T-helper 2 cell treated with Interferon-gamma antibody and Interleukin-4, amounts not matched to agents 5 μg/mL and 100 μg/mL, for 36 hours (primary cell): ENCODE measurements at regions not wholly inside any gene's neighbourhood (a gene's known extent, or its start where the extent isn't known, plus 50 kb on each side); places are given as distances from the start of the nearest gene placed in this dataset.

Source experiments
- DNase-seq: peaks from one replicate; pipeline ENCODE4 v3.0.0; 2021; ENCODE audit warnings: low spot score
- H3K27ac Mint-ChIP-seq: one replicate; pipeline ENCODE4 v1.8.0; 2021; ENCODE audit warnings: mild to moderate bottlenecking, mixed read lengths
- H3K27me3 Mint-ChIP-seq: one replicate; pipeline ENCODE4 v1.8.0; 2021; ENCODE audit warnings: low read depth, mixed read lengths
- H3K36me3 Mint-ChIP-seq: one replicate; pipeline ENCODE4 v1.8.0; 2021; ENCODE audit warnings: low read depth, mixed read lengths
- H3K4me1 Mint-ChIP-seq: one replicate; pipeline ENCODE4 v1.8.0; 2021; ENCODE audit warnings: low read depth, mixed read lengths
- H3K4me3 Mint-ChIP-seq: one replicate; pipeline ENCODE4 v1.8.0; 2022; ENCODE audit warnings: mild to moderate bottlenecking, moderate library complexity, mixed read lengths
- H3K9me3 Mint-ChIP-seq: one replicate; pipeline ENCODE4 v1.8.0; 2021; ENCODE audit warnings: mixed read lengths

GRCh38 chr12:125399489-125399888 is 334.3 kb downstream of the AACS start:
- Mint-ChIP-seq H3K36me3 (no peaks in the 10 kb centered on the region), H3K9me3 (no peaks in the 10 kb centered on the region), H3K4me1 (peaks cover 6% of the 10 kb centered on the region), H3K4me3 (no peak overlapping the region), H3K27ac (no peak overlapping the region), H3K27me3 (no peaks in the 10 kb centered on the region)
- no peak for DNase-seq

- H3K4me3 Mint-ChIP-seq, result no peak overlapping the region
- H3K4me1 Mint-ChIP-seq, result peaks cover 6% of the 10 kb centered on the region
- no peaks in the 10 kb centered on the region for H3K36me3 Mint-ChIP-seq
- DNase-seq, result peak; percentile 5
- H3K27me3 Mint-ChIP-seq, result no peaks in the 10 kb centered on the region
- H3K27ac Mint-ChIP-seq, result no peak overlapping the region
- H3K9me3 Mint-ChIP-seq, result no peaks in the 10 kb centered on the region
Measured at GRCh38 chr12:125402874-125403789, 337.9 kb downstream of the AACS start.

- no peak overlapping the region for H3K27ac Mint-ChIP-seq
- no peaks in the 10 kb centered on the region for H3K9me3 Mint-ChIP-seq
- H3K36me3 Mint-ChIP-seq, result no peaks in the 10 kb centered on the region
- no peaks in the 10 kb centered on the region for H3K27me3 Mint-ChIP-seq
- H3K4me3 Mint-ChIP-seq, result no peak overlapping the region
- no peak for DNase-seq
- peaks cover 6% of the 10 kb centered on the region for H3K4me1 Mint-ChIP-seq
Measured at GRCh38 chr12:125403843-125404242, 338.6 kb downstream of the AACS start.

GRCh38 chr12:125406131-125406530 is 340.9 kb downstream of the AACS start:
- Mint-ChIP-seq H3K9me3 (no peaks in the 10 kb centered on the region), H3K4me1 (no peaks in the 10 kb centered on the region), H3K27me3 (no peaks in the 10 kb centered on the region), H3K4me3 (no peak overlapping the region), H3K27ac (no peak overlapping the region), H3K36me3 (no peaks in the 10 kb centered on the region)
- DNase-seq, result no peak

- Mint-ChIP-seq H3K36me3 (no peaks in the 10 kb centered on the region), H3K9me3 (no peaks in the 10 kb centered on the region), H3K27me3 (no peaks in the 10 kb centered on the region), H3K4me3 (no peak overlapping the region), H3K27ac (no peak overlapping the region), H3K4me1 (no peaks in the 10 kb centered on the region)
- DNase-seq, result no peak
Measured at GRCh38 chr12:125408718-125409117, 343.5 kb downstream of the AACS start.

- Mint-ChIP-seq H3K4me1 (no peaks in the 10 kb centered on the region), H3K9me3 (no peaks in the 10 kb centered on the region), H3K36me3 (no peaks in the 10 kb centered on the region), H3K27me3 (no peaks in the 10 kb centered on the region), H3K4me3 (no peak overlapping the region), H3K27ac (no peak overlapping the region)
- no peak for DNase-seq
Measured at GRCh38 chr12:125412506-125412905, 347.3 kb downstream of the AACS start.

- H3K27me3 Mint-ChIP-seq, result no peaks in the 10 kb centered on the region
- no peaks in the 10 kb centered on the region for H3K9me3 Mint-ChIP-seq
- H3K27ac Mint-ChIP-seq, result no peak overlapping the region
- H3K4me1 Mint-ChIP-seq, result no peaks in the 10 kb centered on the region
- H3K4me3 Mint-ChIP-seq, result no peak overlapping the region
- H3K36me3 Mint-ChIP-seq, result no peaks in the 10 kb centered on the region
- no peak for DNase-seq
Measured at GRCh38 chr12:125417446-125417845, 352.2 kb downstream of the AACS start.

- peaks cover 2% of the 10 kb centered on the region for H3K27me3 Mint-ChIP-seq
- no peak for DNase-seq
- H3K27ac Mint-ChIP-seq, result no peak overlapping the region
- H3K4me1 Mint-ChIP-seq, result no peaks in the 10 kb centered on the region
- H3K4me3 Mint-ChIP-seq, result no peak overlapping the region
- no peaks in the 10 kb centered on the region for H3K9me3 Mint-ChIP-seq
- no peaks in the 10 kb centered on the region for H3K36me3 Mint-ChIP-seq
Measured at GRCh38 chr12:125418902-125419564, 353.8 kb downstream of the AACS start.

GRCh38 chr12:125424909-125425308 is 359.7 kb downstream of the AACS start:
- no peaks in the 10 kb centered on the region for H3K4me1 Mint-ChIP-seq

GRCh38 chr12:125431516-125431915 is 366.3 kb downstream of the AACS start:
- no peak for DNase-seq
- no peaks in the 10 kb centered on the region for H3K4me1 Mint-ChIP-seq
- H3K27ac Mint-ChIP-seq, result no peak overlapping the region
- no peaks in the 10 kb centered on the region for H3K36me3 Mint-ChIP-seq
- H3K9me3 Mint-ChIP-seq, result peaks cover 5% of the 10 kb centered on the region
- H3K27me3 Mint-ChIP-seq, result no peaks in the 10 kb centered on the region
- no peak overlapping the region for H3K4me3 Mint-ChIP-seq

More at GRCh38 chr12:125424909-125425308, 359.7 kb downstream of the AACS start:
- peaks cover 2% of the 10 kb centered on the region for H3K27me3 Mint-ChIP-seq
- no peaks in the 10 kb centered on the region for H3K9me3 Mint-ChIP-seq
- no peak overlapping the region for H3K27ac Mint-ChIP-seq
- no peak for DNase-seq
- H3K36me3 Mint-ChIP-seq, result no peaks in the 10 kb centered on the region
- no peak overlapping the region for H3K4me3 Mint-ChIP-seq

GRCh38 chr12:125434131-125434530 is 368.9 kb downstream of the AACS start:
- Mint-ChIP-seq H3K9me3 (peaks cover 5% of the 10 kb centered on the region), H3K4me1 (no peaks in the 10 kb centered on the region), H3K36me3 (no peaks in the 10 kb centered on the region), H3K27me3 (no peaks in the 10 kb centered on the region), H3K4me3 (no peak overlapping the region), H3K27ac (no peak overlapping the region)
- DNase-seq, result no peak

GRCh38 chr12:125434936-125435443 is 369.8 kb downstream of the AACS start:
- Mint-ChIP-seq H3K27me3 (no peaks in the 10 kb centered on the region), H3K4me1 (no peaks in the 10 kb centered on the region), H3K27ac (no peak overlapping the region), H3K36me3 (no peaks in the 10 kb centered on the region), H3K9me3 (peaks cover 5% of the 10 kb centered on the region), H3K4me3 (no peak overlapping the region)
- no peak for DNase-seq

GRCh38 chr12:125435871-125436270 is 370.6 kb downstream of the AACS start:
- no peaks in the 10 kb centered on the region for H3K27me3 Mint-ChIP-seq
- peaks cover 5% of the 10 kb centered on the region for H3K9me3 Mint-ChIP-seq

GRCh38 chr12:125436686-125437085 is 371.5 kb downstream of the AACS start:
- no peaks in the 10 kb centered on the region for H3K27me3 Mint-ChIP-seq
- no peak overlapping the region for H3K4me3 Mint-ChIP-seq
- H3K36me3 Mint-ChIP-seq, result no peaks in the 10 kb centered on the region
- no peak overlapping the region for H3K27ac Mint-ChIP-seq
- H3K4me1 Mint-ChIP-seq, result no peaks in the 10 kb centered on the region
- H3K9me3 Mint-ChIP-seq, result peaks cover 5% of the 10 kb centered on the region
- DNase-seq, result no peak

More at GRCh38 chr12:125435871-125436270, 370.6 kb downstream of the AACS start:
- H3K36me3 Mint-ChIP-seq, result no peaks in the 10 kb centered on the region
- no peak overlapping the region for H3K27ac Mint-ChIP-seq
- no peaks in the 10 kb centered on the region for H3K4me1 Mint-ChIP-seq
- H3K4me3 Mint-ChIP-seq, result no peak overlapping the region
- no peak for DNase-seq
